Neuron (in vitro differentiated cells): ENCODE measurements at regions not wholly inside any gene's neighbourhood (a gene's known extent, or its start where the extent isn't known, plus 50 kb on each side); places are given as distances from the start of the nearest gene placed in this dataset.

Source experiments
- H2AFZ ChIP-seq: one replicate; pipeline ENCODE4 v1.6.1; 2013; ENCODE audit warnings: low read depth, mild to moderate bottlenecking, inconsistent platforms, low read length, moderate library complexity
- H3K27me3 ChIP-seq: one replicate; pipeline ENCODE4 v1.6.1; 2013; ENCODE audit warnings: low read length; ENCODE audit not compliant: insufficient read depth
- H3K36me3 ChIP-seq: one replicate; pipeline ENCODE4 v1.6.1; 2013; ENCODE audit warnings: low read length; ENCODE audit not compliant: insufficient read depth
- H3K4me1 ChIP-seq: one replicate; pipeline ENCODE4 v1.6.1; 2013; ENCODE audit warnings: low read length; ENCODE audit not compliant: insufficient read depth
- H3K4me3 ChIP-seq: 2 replicates; pipeline ENCODE4 v1.5.1; 2013; ENCODE audit warnings: mild to moderate bottlenecking, low read length, moderate library complexity
- H3K9me3 ChIP-seq: one replicate; pipeline ENCODE4 v1.6.1; 2013; ENCODE audit warnings: low read length

GRCh38 chr10:6980353-6980752, 400.3 kb upstream of the PRKCQ start:
- Histone ChIP-seq H3K4me3 (no peak overlapping the region), H2AFZ (no peak overlapping the region), H3K27me3 (no peaks in the 10 kb centered on the region), H3K4me1 (no peaks in the 10 kb centered on the region), H3K36me3 (no peaks in the 10 kb centered on the region), H3K9me3 (no peaks in the 10 kb centered on the region)

DNA sequence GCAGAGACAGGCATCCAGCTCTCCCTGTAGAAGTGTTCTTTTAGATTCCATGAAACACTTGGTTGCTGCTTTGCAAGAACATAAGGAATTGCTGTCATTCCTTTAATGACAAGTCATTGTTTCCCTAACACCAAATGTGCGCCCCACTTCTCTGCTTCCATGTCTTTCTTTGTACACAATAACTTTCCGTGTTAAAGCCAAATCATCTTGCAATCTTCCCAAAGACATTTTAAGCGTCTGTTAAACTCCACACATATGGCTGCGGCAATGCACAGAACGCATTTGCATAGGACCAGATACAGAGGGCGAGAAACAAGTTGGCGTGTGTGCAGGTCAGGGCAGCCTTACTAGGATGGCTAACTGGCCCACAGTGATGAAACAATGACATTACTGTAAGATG, 399.3 kb upstream of the PRKCQ start:
- Histone ChIP-seq H3K27me3 (no peaks in the 10 kb centered on the region), H2AFZ (no peak overlapping the region), H3K4me3 (no peak overlapping the region), H3K4me1 (no peaks in the 10 kb centered on the region), H3K9me3 (no peaks in the 10 kb centered on the region), H3K36me3 (no peaks in the 10 kb centered on the region)

- H3K4me3 ChIP-seq, result no peak overlapping the region
- no peaks in the 10 kb centered on the region for H3K4me1 ChIP-seq
Observed at GRCh38 chr10:6978187-6978627, 398.1 kb upstream of the PRKCQ start.

DNA sequence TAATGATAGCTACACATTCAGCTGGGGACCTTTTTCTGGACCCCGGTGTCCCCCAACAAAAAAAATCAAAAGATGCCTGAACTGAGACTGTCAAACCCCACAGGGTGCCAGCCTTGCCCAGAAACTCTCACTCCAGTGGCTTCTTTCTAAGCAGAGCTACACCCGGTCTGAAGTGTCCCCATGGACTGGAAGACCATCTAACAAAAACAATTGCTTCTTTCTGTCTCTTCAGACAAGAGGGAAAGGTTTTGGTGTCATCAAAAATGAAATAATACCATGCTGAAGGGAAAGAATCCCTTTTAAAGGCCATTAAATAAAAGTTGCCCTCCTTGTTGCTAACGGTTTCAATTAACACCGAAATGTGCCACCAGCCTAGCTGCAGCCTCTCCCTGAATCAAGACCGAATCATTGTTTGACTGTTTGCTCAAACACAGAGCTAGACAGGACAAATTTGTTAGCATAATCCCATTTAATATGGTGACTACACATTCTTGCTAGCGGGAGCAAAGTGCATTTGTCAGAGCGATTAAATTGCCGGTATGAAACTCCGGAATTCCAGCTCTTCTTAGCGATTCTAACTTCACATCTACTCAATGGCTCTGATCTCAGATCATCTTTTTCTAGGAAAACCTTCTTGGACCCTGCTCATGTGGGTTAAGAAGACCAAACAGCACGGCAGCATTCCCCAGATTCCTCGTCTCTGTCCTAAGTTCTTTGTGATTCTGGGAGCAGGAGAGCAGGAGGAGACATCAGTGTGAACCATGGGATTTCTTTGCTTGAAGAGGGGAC, 397.5 kb upstream of the PRKCQ start:
- Histone ChIP-seq H3K27me3 (no peaks in the 10 kb centered on the region), H3K36me3 (no peaks in the 10 kb centered on the region), H3K4me1 (no peaks in the 10 kb centered on the region), H3K4me3 (no peak overlapping the region), H2AFZ (no peak overlapping the region), H3K9me3 (no peaks in the 10 kb centered on the region)

More at GRCh38 chr10:6978187-6978627, 398.1 kb upstream of the PRKCQ start:
- Histone ChIP-seq H3K36me3 (no peaks in the 10 kb centered on the region), H2AFZ (no peak overlapping the region), H3K9me3 (no peaks in the 10 kb centered on the region), H3K27me3 (no peaks in the 10 kb centered on the region)

DNA sequence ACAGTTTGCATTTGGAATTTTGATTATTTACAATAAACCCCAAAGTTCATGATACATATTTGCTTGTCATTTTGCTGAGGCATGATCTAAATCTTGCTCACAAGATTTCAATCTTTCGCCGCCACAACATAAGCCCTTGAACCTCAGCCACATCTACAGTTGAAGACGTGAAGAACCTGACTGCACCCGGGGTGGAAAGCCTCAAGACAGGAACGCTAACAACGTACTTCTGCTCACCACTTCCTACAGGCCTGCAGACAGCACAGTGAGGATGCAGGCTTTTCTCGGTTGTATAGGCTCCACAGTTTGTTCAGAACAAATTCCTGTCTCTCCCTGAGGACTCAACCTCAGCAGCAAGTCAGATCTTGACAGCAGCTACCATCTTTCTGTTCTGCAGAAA, 393.8 kb upstream of the PRKCQ start:
- Histone ChIP-seq H3K4me1 (peaks cover 6% of the 10 kb centered on the region), H3K4me3 (no peak overlapping the region)

GRCh38 chr10:6972226-6972625, 392.1 kb upstream of the PRKCQ start:
- no peak overlapping the region for H3K4me3 ChIP-seq

More for the DNA sequence above, 393.8 kb upstream of the PRKCQ start:
- Histone ChIP-seq H3K27me3 (no peaks in the 10 kb centered on the region), H3K9me3 (no peaks in the 10 kb centered on the region), H2AFZ (no peak overlapping the region), H3K36me3 (no peaks in the 10 kb centered on the region)

DNA sequence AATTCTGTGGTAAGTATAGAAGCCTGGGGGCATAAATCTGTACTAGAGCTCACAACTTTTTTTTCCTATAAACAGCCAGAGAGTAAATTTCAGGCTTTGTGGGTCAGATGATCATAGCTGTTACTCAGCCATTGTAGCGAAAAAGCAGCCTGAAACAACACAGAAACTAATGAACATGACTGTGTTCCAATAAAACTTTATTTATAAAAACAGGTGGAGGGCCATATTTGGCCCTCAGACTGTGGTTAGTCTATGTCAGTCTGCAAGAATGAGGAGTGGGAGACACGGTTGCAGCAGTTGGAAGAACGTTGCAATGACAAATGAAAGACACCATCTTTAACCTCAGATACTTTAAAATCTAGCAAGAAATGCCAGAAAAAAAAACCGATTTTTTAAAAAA, 389.6 kb upstream of the PRKCQ start:
- no peak overlapping the region for H3K4me3 ChIP-seq
- peaks cover 6% of the 10 kb centered on the region for H3K4me1 ChIP-seq
- no peaks in the 10 kb centered on the region for H3K27me3 ChIP-seq
- H3K9me3 ChIP-seq, result no peaks in the 10 kb centered on the region
- no peaks in the 10 kb centered on the region for H3K36me3 ChIP-seq
- no peak overlapping the region for H2AFZ ChIP-seq

More at GRCh38 chr10:6972226-6972625, 392.1 kb upstream of the PRKCQ start:
- no peak overlapping the region for H2AFZ ChIP-seq
- no peaks in the 10 kb centered on the region for H3K27me3 ChIP-seq
- H3K36me3 ChIP-seq, result no peaks in the 10 kb centered on the region
- no peaks in the 10 kb centered on the region for H3K9me3 ChIP-seq
- peaks cover 6% of the 10 kb centered on the region for H3K4me1 ChIP-seq

DNA sequence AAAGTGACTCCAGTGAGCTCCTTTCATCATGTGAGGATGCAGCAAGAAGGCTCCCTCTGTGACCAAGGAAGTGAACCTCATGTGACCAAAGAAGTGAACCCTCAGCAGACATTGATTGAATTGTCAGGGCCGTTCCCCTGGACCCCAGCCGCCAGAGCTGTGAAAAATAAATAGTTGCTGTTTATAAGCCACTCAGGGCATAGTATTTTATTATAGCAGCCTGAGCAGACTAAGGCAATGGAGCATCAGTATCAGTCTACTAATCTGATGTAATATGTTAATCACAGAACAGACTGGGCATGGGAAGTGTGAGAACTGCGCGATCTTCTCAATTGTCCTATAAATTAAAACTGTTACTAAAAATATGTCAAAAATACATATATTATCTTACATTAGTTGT, 384.5 kb upstream of the PRKCQ start:
- H2AFZ ChIP-seq, result no peak overlapping the region
- H3K27me3 ChIP-seq, result no peaks in the 10 kb centered on the region
- no peaks in the 10 kb centered on the region for H3K4me1 ChIP-seq
- H3K4me3 ChIP-seq, result no peak overlapping the region
- no peaks in the 10 kb centered on the region for H3K9me3 ChIP-seq
- no peaks in the 10 kb centered on the region for H3K36me3 ChIP-seq

DNA sequence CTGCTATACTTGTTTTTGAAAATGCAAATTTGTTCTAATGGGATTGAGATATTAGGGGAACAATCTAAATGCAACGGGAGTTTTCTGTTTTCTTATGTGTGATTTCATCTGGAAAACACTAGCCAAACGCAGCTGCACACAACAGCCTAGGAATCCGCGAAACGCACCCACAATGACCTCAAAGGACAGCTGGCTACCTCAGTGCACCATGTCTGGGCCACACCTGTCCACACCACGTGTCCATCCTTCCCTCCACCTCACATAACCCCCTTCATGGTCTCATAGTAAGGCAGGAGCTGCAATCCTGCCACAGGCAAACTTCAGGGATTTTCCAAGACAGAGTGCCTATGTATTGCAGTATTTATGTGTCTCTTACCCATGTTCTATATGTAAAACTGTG, 382.5 kb upstream of the PRKCQ start:
- no peaks in the 10 kb centered on the region for H3K36me3 ChIP-seq
- H3K4me1 ChIP-seq, result no peaks in the 10 kb centered on the region
- no peak overlapping the region for H2AFZ ChIP-seq
- no peaks in the 10 kb centered on the region for H3K27me3 ChIP-seq
- H3K4me3 ChIP-seq, result no peak overlapping the region
- no peaks in the 10 kb centered on the region for H3K9me3 ChIP-seq

- H3K4me3 ChIP-seq, result no peak overlapping the region
- no peak overlapping the region for H2AFZ ChIP-seq
- H3K27me3 ChIP-seq, result no peaks in the 10 kb centered on the region
- H3K4me1 ChIP-seq, result peaks cover under 1% of the 10 kb centered on the region
- no peaks in the 10 kb centered on the region for H3K9me3 ChIP-seq
- no peaks in the 10 kb centered on the region for H3K36me3 ChIP-seq
Observed at GRCh38 chr10:6958711-6959110, 378.6 kb upstream of the PRKCQ start.

DNA sequence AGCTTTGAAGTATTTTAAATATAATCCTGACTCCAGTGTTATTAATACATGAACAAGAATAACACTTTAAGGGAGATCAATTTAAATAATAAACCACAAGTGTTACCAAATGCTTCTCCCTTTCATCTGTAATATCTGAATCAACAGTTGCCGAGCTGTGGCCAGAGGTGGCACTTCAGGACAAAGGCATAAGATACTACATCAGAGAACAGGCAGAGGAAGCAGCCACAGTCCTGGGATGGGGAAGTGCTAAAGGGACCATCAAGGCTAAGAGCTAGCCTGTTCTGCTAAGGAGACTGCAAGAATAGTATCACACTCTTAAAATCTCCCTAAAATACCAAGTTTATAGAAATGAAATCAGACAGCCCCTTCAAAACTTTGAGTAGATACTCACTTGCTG, 378.2 kb upstream of the PRKCQ start:
- H2AFZ ChIP-seq, result no peak overlapping the region
- no peaks in the 10 kb centered on the region for H3K36me3 ChIP-seq
- peaks cover 5% of the 10 kb centered on the region for H3K4me1 ChIP-seq
- no peaks in the 10 kb centered on the region for H3K27me3 ChIP-seq
- no peaks in the 10 kb centered on the region for H3K9me3 ChIP-seq
- H3K4me3 ChIP-seq, result no peak overlapping the region

DNA sequence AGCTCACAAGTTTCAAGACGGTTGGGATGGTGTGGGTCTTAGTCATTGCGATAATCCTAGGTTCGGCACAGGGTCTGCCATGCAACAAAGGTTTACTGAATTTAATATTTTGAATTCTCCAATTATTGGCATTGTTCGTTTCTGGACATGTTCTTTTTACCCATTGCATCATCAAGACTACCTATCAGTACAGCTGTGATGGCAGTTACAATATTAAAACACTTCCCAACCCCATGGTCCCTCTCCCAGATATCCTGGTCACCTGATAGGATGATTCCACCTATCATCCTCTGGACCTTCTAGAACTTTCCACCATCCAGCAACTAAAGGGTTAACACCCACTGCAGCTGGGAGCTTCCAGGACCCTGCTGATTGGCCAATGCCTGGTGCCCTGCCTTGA, 377.8 kb upstream of the PRKCQ start:
- no peaks in the 10 kb centered on the region for H3K36me3 ChIP-seq
- H3K4me1 ChIP-seq, result peaks cover 6% of the 10 kb centered on the region
- no peaks in the 10 kb centered on the region for H3K27me3 ChIP-seq
- H3K4me3 ChIP-seq, result no peak overlapping the region
- H2AFZ ChIP-seq, result no peak overlapping the region
- no peaks in the 10 kb centered on the region for H3K9me3 ChIP-seq

- no peak overlapping the region for H2AFZ ChIP-seq
- no peaks in the 10 kb centered on the region for H3K36me3 ChIP-seq
- H3K4me3 ChIP-seq, result no peak overlapping the region
- peaks cover 6% of the 10 kb centered on the region for H3K4me1 ChIP-seq
- H3K9me3 ChIP-seq, result no peaks in the 10 kb centered on the region
- H3K27me3 ChIP-seq, result no peaks in the 10 kb centered on the region
Observed at GRCh38 chr10:6956562-6956961, 376.5 kb upstream of the PRKCQ start.

DNA sequence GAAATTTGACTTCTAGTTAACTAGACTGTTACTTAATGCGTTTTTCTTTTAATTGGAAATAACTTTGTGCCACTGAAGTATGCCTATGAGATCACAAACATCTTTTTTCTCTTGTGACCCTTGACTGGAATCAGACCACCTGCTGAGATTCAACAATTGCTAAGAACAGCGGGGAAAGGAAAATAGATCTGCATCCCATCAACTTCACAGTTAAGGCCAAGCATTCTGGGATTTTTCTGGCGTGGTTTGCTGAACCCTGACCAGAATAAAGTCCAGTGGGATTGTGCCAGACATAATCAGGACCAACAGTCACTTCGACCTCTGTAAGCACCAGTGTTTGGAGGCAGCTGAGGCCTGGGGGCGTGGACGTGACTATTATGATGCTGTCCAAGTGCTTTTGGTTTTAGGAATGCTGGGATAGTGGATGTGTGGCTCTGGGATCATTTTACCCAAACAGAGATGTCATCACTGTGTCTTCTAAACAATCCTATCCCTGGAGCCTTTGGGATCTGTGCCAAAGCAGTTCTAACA, 373.3 kb upstream of the PRKCQ start:
- no peaks in the 10 kb centered on the region for H3K36me3 ChIP-seq
- H2AFZ ChIP-seq, result no peak overlapping the region
- peaks cover 6% of the 10 kb centered on the region for H3K4me1 ChIP-seq
- no peak overlapping the region for H3K4me3 ChIP-seq
- H3K9me3 ChIP-seq, result no peaks in the 10 kb centered on the region
- H3K27me3 ChIP-seq, result no peaks in the 10 kb centered on the region
